ENCODE measurements at regions not wholly inside any gene's neighbourhood (a gene's known extent, or its start where the extent isn't known, plus 50 kb on each side); places are given as distances from the start of the nearest gene placed in this dataset.
"Not testable (repeated sequence)": the region's sequence is repeated elsewhere in the genome, so short reads cannot be mapped to it uniquely, and the experiment has no call there.

DNA sequence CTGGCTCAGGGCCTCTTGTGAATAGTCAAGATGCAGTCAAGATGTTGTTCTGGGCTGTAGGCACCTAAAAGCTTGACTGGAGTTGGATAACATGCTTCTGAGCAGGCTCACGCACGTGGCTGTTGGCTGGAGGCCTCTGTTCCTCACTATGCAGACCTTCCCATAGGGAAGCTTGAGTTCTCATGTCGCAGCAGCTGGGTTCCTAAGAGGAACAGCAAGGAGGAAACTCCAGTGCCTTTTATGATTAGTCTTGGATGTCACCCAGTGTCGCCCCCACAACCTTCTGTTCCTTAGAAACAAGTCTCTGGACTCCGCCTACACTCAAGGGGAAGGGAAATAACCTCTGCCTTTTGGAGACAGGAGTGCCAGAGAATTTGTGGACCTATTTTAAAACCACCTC is 210.7 kb downstream of the BCAS1 start:
- DNase-seq (ENCODE audit: low read depth in 1 of 2, low spot score in 1 of 2) = peak in 1 of 2 donors; percentile 15
- H3K4me3 ChIP-seq = no peak overlapping the region
- H3K27me3 ChIP-seq = no peaks in the 10 kb centered on the region
- no peaks in the 10 kb centered on the region for H3K36me3 ChIP-seq
- H3K9me3 ChIP-seq (ENCODE audit: low read depth) = no peaks in the 10 kb centered on the region
- H3K4me1 ChIP-seq (ENCODE audit: low read depth) = peaks cover 14% of the 10 kb centered on the region
- TF ChIP-seq, protein P1, sequence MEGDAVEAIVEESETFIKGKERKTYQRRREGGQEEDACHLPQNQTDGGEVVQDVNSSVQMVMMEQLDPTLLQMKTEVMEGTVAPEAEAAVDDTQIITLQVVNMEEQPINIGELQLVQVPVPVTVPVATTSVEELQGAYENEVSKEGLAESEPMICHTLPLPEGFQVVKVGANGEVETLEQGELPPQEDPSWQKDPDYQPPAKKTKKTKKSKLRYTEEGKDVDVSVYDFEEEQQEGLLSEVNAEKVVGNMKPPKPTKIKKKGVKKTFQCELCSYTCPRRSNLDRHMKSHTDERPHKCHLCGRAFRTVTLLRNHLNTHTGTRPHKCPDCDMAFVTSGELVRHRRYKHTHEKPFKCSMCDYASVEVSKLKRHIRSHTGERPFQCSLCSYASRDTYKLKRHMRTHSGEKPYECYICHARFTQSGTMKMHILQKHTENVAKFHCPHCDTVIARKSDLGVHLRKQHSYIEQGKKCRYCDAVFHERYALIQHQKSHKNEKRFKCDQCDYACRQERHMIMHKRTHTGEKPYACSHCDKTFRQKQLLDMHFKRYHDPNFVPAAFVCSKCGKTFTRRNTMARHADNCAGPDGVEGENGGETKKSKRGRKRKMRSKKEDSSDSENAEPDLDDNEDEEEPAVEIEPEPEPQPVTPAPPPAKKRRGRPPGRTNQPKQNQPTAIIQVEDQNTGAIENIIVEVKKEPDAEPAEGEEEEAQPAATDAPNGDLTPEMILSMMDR (IDR thresholded peaks at IDR 0.05; ENCODE audit: low read depth, low read length) = no peak
- H3K27ac ChIP-seq = no peak overlapping the region

DNA sequence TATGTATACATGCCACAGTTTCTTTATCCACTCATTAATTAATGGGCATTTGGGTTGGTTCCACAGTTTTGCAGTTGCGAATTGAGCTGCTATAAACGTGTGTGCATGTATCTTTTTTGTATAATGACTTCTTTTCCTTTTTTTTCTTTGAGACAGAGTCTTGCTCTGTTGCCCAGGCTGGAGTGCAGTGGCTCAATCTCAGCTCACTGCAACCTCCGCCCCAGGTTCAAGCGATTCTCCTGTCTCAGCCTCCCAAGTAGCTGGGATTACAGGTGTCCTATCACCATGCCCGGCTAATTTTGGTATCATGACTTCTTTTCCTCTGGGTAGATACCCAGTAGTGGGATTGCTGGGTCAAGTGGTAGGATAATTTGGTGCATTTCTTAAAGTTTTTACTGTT is 211.4 kb downstream of the BCAS1 start:
- H3K4me3 ChIP-seq; DNase-seq (ENCODE audit: low read depth in 1 of 2, low spot score in 1 of 2); H3K9me3 ChIP-seq (ENCODE audit: low read depth); H3K36me3 ChIP-seq; H3K27me3 ChIP-seq; H3K4me1 ChIP-seq (ENCODE audit: low read depth); H3K27ac ChIP-seq: not testable (repeated sequence)

DNA sequence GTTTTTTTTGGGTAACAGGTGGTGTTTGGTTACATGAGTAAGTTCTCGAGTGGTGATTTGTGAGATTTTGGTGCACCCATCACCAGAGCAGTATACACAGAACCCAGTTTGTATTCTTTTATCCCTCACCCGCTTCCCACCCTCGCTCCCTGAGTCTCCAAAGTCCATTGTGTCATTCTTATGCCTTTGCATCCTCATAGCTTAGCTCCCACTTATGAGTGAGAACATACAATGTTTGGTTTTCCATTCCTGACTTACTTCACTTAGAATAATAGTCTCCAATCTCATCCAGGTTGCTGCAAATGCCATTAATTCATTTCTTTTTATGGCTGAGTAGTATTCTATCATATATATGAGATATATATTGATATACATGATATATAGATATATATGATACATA is 211.9 kb downstream of the BCAS1 start:
- not testable (repeated sequence) for H3K27ac ChIP-seq; H3K4me1 ChIP-seq (ENCODE audit: low read depth); H3K4me3 ChIP-seq; H3K27me3 ChIP-seq; DNase-seq (ENCODE audit: low read depth in 1 of 2, low spot score in 1 of 2); H3K36me3 ChIP-seq; H3K9me3 ChIP-seq (ENCODE audit: low read depth)

DNA sequence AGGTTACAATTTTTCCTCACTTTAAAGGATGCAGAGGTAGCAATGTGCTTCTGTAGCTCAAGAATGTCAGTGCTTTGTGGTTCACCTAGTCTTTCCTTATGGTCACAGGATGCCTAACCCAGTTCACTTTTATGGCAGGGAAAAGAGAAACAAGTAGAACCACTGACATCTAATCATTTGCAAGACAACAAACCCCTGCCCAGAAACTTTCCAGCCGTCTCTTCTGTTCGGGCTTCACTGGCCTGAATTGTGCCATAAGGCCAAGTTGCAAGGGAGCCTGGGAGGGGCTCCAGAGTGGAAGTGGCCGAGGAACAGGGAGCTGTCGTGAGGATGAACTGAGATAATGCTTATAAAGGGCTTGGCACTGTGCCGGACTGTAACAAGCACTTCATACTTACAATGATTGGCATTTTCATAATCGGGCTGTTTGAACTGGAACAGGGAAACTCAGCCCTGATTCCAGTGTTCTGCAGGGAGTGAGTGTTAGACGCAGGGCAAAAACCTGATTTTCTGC is 212.6 kb downstream of the BCAS1 start:
- Histone ChIP-seq H3K9me3 (ENCODE audit: low read depth) (no peaks in the 10 kb centered on the region), H3K27me3 (no peaks in the 10 kb centered on the region), H3K36me3 (no peaks in the 10 kb centered on the region), H3K4me1 (ENCODE audit: low read depth) (peaks cover 4% of the 10 kb centered on the region), H3K27ac (peak overlapping the region; percentile 10), H3K4me3 (no peak overlapping the region)
- peak; percentile 15 to 39 for DNase-seq (ENCODE audit: low read depth in 1 of 2, low spot score in 1 of 2)
- TF ChIP-seq, protein P1 (IDR thresholded peaks at IDR 0.05; ENCODE audit: low read depth, low read length) = no peak

DNA sequence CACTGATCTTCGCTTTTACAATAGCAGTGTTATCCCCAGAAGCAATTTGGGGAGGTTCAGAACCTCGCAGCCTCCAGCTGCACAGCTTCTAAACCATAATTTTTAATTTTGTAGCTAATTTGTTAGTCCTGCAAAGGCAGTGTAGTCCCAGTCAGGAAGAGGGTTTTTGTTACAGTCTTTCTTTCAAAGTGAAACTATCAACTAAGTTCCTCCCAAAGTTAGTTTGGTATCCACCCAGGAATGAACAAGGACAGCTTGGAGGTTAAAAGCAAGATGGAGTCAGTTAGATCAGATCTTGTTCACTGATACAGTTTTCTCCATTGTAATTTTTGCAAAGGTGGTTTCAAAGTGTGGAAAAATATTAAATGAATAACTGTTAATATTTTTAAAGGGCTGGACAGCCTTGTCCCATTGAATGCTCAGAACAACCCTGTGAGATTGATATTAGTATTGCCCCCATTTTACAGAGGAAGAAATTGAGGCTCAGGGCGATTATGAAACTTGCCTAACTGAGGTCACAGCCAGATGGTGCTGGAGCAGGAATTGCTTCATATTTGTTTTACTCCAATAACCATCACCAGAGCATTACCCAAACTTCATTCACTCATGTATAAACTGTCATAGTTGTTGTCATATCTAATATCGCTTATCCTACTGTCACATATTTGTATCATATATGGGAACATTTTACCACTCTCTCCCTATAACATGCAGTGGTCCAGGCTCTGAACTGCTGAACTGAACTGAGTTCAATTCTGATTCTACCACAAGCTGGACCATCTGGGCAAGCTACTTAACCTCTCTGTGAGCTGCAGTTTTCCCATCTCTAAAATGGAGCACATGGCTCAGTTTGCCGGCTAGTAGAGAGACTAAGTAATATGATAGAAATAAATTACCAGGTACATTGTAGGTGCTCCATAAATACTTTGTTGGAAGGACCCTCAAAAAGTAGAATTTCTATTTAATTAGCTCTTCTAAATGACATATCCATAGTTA is 213.8 kb downstream of the BCAS1 start:
- Histone ChIP-seq H3K4me1 (ENCODE audit: low read depth) (peaks cover 4% of the 10 kb centered on the region), H3K36me3 (no peaks in the 10 kb centered on the region), H3K27ac (no peak overlapping the region), H3K4me3 (no peak overlapping the region), H3K27me3 (no peaks in the 10 kb centered on the region), H3K9me3 (ENCODE audit: low read depth) (no peaks in the 10 kb centered on the region)
- no peak for DNase-seq (ENCODE audit: low read depth in 1 of 2, low spot score in 1 of 2)
- TF ChIP-seq, protein P1 (IDR thresholded peaks at IDR 0.05; ENCODE audit: low read depth, low read length) = no peak

DNA sequence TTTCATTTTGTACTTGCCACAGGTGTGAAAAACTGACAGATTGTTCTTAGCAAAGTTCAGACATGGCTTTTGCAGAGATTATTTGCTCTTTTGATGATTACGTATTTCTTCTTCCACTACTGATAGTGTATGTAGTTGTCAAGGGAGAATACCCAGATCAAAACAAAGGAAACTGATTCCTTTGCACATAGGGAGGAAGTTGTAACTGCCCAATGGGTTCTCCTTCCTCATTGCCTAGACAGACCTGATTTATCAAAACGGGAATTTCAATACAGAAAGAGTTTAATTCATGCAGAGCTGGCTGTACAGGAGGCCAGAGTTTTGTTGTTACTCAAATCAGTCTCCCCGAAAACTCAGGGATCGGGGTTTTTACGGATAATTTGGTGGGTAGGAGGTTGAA is 214.7 kb downstream of the BCAS1 start:
- H3K27me3 ChIP-seq = no peaks in the 10 kb centered on the region
- no peaks in the 10 kb centered on the region for H3K9me3 ChIP-seq (ENCODE audit: low read depth)
- DNase-seq (ENCODE audit: low read depth in 1 of 2, low spot score in 1 of 2) = no peak
- no peak overlapping the region for H3K4me3 ChIP-seq
- H3K27ac ChIP-seq = no peak overlapping the region
- no peaks in the 10 kb centered on the region for H3K36me3 ChIP-seq
- TF ChIP-seq, protein P1 (IDR thresholded peaks at IDR 0.05; ENCODE audit: low read depth, low read length) = no peak
- peaks cover 4% of the 10 kb centered on the region for H3K4me1 ChIP-seq (ENCODE audit: low read depth)

DNA sequence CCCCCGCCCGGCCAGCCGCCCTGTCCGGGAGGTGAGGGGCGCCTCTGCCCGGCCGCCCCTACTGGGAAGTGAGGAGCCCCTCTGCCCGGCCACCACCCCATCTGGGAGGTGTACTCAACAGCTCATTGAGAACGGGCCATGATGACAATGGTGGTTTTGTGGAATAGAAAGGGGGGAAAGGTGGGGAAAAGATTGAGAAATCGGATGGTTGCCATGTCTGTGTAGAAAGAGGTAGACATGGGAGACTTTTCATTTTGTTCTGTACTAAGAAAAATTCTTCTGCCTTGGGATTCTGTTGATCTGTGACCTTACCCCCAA is 215.8 kb downstream of the BCAS1 start:
- not testable (repeated sequence) for H3K4me1 ChIP-seq (ENCODE audit: low read depth); DNase-seq (ENCODE audit: low read depth in 1 of 2, low spot score in 1 of 2)

More for the DNA sequence above, 215.8 kb downstream of the BCAS1 start:
- not testable (repeated sequence) for H3K4me3 ChIP-seq; H3K27ac ChIP-seq; H3K36me3 ChIP-seq; H3K27me3 ChIP-seq; H3K9me3 ChIP-seq (ENCODE audit: low read depth)
